K562 (cell line): ENCODE measurements at regions not wholly inside any gene's neighbourhood (a gene's known extent, or its start where the extent isn't known, plus 50 kb on each side); places are given as distances from the start of the nearest gene placed in this dataset.

Experiments
- ATAC-seq: fragments of 200-7000 bp; cut with Tn5 transposase; 3 replicates; pipeline ENCODE4 v1.9.1; 2020; ENCODE audit warnings: moderate library complexity
- BruUV-seq: library from RNA; stranded (reverse); fragments of 400-500 nt; replicated peaks from 2 replicates; lab custom pipeline; 2021; lab: Mats Ljungman, UMichigan
- CTCF ChIA-PET: fragments of 300-600 bp; formaldehyde crosslinking; extraction: SDS; loops from one replicate; lab custom pipeline; 2021; ENCODE audit warnings: low intra/inter-chr PET ratio; lab: Yijun Ruan, JAX
- POLR2A ChIA-PET: fragments of 300-600, 350-650 bp; sonication (Branson Sonifier 250); formaldehyde crosslinking; extraction: SDS; loops from one replicate; lab custom pipeline; 2021; ENCODE audit warnings: antibody characterized with exemption, inconsistent platforms; lab: Yijun Ruan, JAX
- DNase-seq, 4 experiments: peaks; one replicate each; pipeline versions ENCODE4 v3.0.0 to v3.0.0-alpha.2; 2011 to 2018; ENCODE audit warnings: low spot score in 3 of 4, mixed read lengths in 3 of 4; ENCODE audit errors: extremely low read depth in 1 of 4
- FAIRE-seq: peaks from 2 replicates; lab custom pipeline; 2011; peaks lifted over from hg19 to GRCh38; lab: Jason Lieb, UNC
- H2AFZ ChIP-seq: 2 replicates; pipeline ENCODE4 v1.6.0; 2011; ENCODE audit warnings: low read depth, low read length, control low read depth, inconsistent platforms
- H3K27ac ChIP-seq: fragments of 200-600 bp; 3 replicates; pipeline ENCODE4 v1.8.0; 2011; ENCODE audit warnings: low read depth, mild to moderate bottlenecking, control low read depth, inconsistent platforms, low read length, moderate library complexity, mixed read lengths; ENCODE audit errors: extremely low read depth
- H3K27me3 ChIP-seq, 2 experiments: fragments of 300-600 bp in 1 of 2; 2 replicates in 1 of 2; 3 replicates in 1 of 2; pipeline versions ENCODE4 v1.6.0 to v1.8.0; 2011; ENCODE audit warnings: inconsistent platforms in 2 of 2, low read length in 2 of 2, mild to moderate bottlenecking in 1 of 2, mixed read lengths in 1 of 2, moderate library complexity in 1 of 2; ENCODE audit not compliant: control insufficient read depth in 2 of 2, insufficient read depth in 2 of 2
- H3K36me3 ChIP-seq: fragments of 300-600 bp; 3 replicates; pipeline ENCODE4 v1.8.0; 2011; ENCODE audit warnings: mild to moderate bottlenecking, low read length, inconsistent platforms; ENCODE audit not compliant: control insufficient read depth, insufficient read depth
- H3K4me1 ChIP-seq, 2 experiments: fragments of 200-600 bp in 1 of 2; replicated peaks in 1 of 2; 2 replicates in 1 of 2; 3 replicates in 1 of 2; pipeline versions ENCODE4 v1.5.1 to v1.8.0; 2011; ENCODE audit warnings: inconsistent platforms in 2 of 2, low read length in 2 of 2, mild to moderate bottlenecking in 1 of 2, mixed read lengths in 1 of 2, moderate library complexity in 1 of 2; ENCODE audit not compliant: control insufficient read depth in 2 of 2, insufficient read depth in 2 of 2
- H3K4me2 ChIP-seq: 2 replicates; pipeline ENCODE4 v1.6.1; 2011; ENCODE audit warnings: low read length, control low read depth, inconsistent platforms, mixed read lengths; ENCODE audit not compliant: insufficient read depth
- H3K4me3 ChIP-seq: fragments of 200-600 bp; sonication (generic), shearing (Covaris generic); 2 replicates; pipeline ENCODE4 v1.5.1; 2016; ENCODE audit warnings: control low read depth, inconsistent platforms
- H3K79me2 ChIP-seq: fragments of 200-600 bp; 3 replicates; pipeline ENCODE4 v1.8.0; 2011; ENCODE audit warnings: low read length, inconsistent platforms; ENCODE audit not compliant: control insufficient read depth, insufficient read depth
- H3K9ac ChIP-seq, 2 experiments: 2 replicates each; pipeline versions ENCODE4 v1.6.0 to v1.6.1; 2011; ENCODE audit warnings: low read depth in 2 of 2, low read length in 2 of 2, control low read depth in 1 of 2, inconsistent platforms in 1 of 2, mild to moderate bottlenecking in 1 of 2, mixed read lengths in 1 of 2; ENCODE audit not compliant: insufficient read depth in 1 of 2
- H3K9me1 ChIP-seq: one replicate; pipeline ENCODE4 v1.6.0; 2011; ENCODE audit warnings: inconsistent platforms, mild to moderate bottlenecking, low read length, moderate library complexity; ENCODE audit not compliant: control insufficient read depth, insufficient read depth
- H3K9me3 ChIP-seq: replicated peaks from 2 replicates; pipeline ENCODE4 v1.5.1; 2011; ENCODE audit warnings: low read depth, low read length, inconsistent platforms; ENCODE audit not compliant: control insufficient read depth, insufficient read depth
- H4K20me1 ChIP-seq: replicated peaks from 2 replicates; pipeline ENCODE4 v1.6.1; 2011; ENCODE audit warnings: low read length, inconsistent platforms, mixed read lengths; ENCODE audit not compliant: control insufficient read depth, insufficient read depth
- CBFB ChIP-seq: sonication (generic); formaldehyde crosslinking; IDR thresholded peaks from 2 replicates; pipeline ENCODE4 v1.4.0; 2020; ENCODE audit warnings: mild to moderate bottlenecking, missing genetic modification reagents
- DACH1 ChIP-seq: fragments of 450-650 bp; IDR thresholded peaks from 2 replicates; pipeline ENCODE4 v1.6.1; 2018; ENCODE audit not compliant: partially characterized antibody
- EGR1 ChIP-seq: fragments of 450-650 bp; conservative IDR thresholded peaks from 2 replicates; pipeline ENCODE4 v1.6.1; 2017; ENCODE audit warnings: mild to moderate bottlenecking
- EZH2 ChIP-seq: IDR thresholded peaks from 2 replicates; pipeline ENCODE4 v1.6.1; 2012; ENCODE audit warnings: low read depth, mild to moderate bottlenecking, inconsistent platforms, low read length, borderline replicate concordance
- HDGF ChIP-seq: fragments of 450-650 bp; IDR thresholded peaks from 2 replicates; pipeline ENCODE4 v1.6.1; 2016
- HLTF ChIP-seq: fragments of 450-650 bp; IDR thresholded peaks from 2 replicates; pipeline ENCODE4 v1.6.1; 2016
- HNRNPH1 ChIP-seq: fragments of 200-400 bp; formaldehyde crosslinking; optimal IDR thresholded peaks from 2 replicates; pipeline ENCODE3; 2017; ENCODE audit warnings: low read depth, mild to moderate bottlenecking, low read length, moderate library complexity
- KLF16 ChIP-seq: IDR thresholded peaks from 2 replicates; pipeline ENCODE4 v1.6.1; 2016; ENCODE audit warnings: antibody characterized with exemption
- NFYB ChIP-seq: IDR thresholded peaks from 2 replicates; pipeline ENCODE4 v1.6.1; 2011; ENCODE audit warnings: mild to moderate bottlenecking, moderate library complexity; ENCODE audit not compliant: insufficient read length; ENCODE audit errors: extremely low read depth
- POU5F1 ChIP-seq: fragments of 150-350 bp; IDR thresholded peaks from 2 replicates; pipeline ENCODE4 v1.6.1; 2014; ENCODE audit warnings: borderline replicate concordance, low read length, low read depth, mild to moderate bottlenecking; ENCODE audit not compliant: partially characterized antibody
- SMAD4 ChIP-seq: fragments of 250-450 bp; sonication (Bioruptor Pico); conservative IDR thresholded peaks from 2 replicates; pipeline ENCODE4 v1.8.0; 2021; ENCODE audit warnings: inconsistent platforms, mild to moderate bottlenecking, moderate library complexity
- XRCC5 ChIP-seq: fragments of 200-400 bp; formaldehyde crosslinking; IDR thresholded peaks from 2 replicates; pipeline ENCODE4 v1.6.1; 2017; ENCODE audit warnings: low read depth, mild to moderate bottlenecking, low read length
- ZNF197 ChIP-seq: fragments of 200-800 bp; sonication (Bioruptor generic); IDR thresholded peaks from 2 replicates; pipeline ENCODE4 v1.6.1; 2016; ENCODE audit warnings: low read depth, missing genetic modification characterization, missing compliant biosample characterization
- ZNF445 ChIP-seq: fragments of 250-450 bp; sonication (Bioruptor Pico); IDR thresholded peaks from 2 replicates; pipeline ENCODE4 v1.4.0; 2020; ENCODE audit warnings: low read depth, mild to moderate bottlenecking, moderate library complexity
- WGBS: fragments of 100-300 bp; shearing (Covaris generic); methylation state at CpG from one replicate; pipeline ENCODE4 v1.1.6; 2016; ENCODE audit warnings: low coverage, mixed read lengths; ENCODE audit not compliant: insufficient coverage; ENCODE audit errors: missing lambda C conversion rate; 5-methylcytosine and 5-hydroxymethylcytosine counted together
- in situ Hi-C: fragments of 300-500 bp; cut with MboI; formaldehyde crosslinking; loops from 4 replicates; pipeline ENCODE4 v1.15.0; 2018; ENCODE audit warnings: inconsistent platforms, mixed read lengths
- intact Hi-C: fragments of 100-400 bp; cut with micrococcal nuclease; formaldehyde crosslinking; loops from 2 replicates; pipeline ENCODE4 v1.14.2; 2022
- TF ChIP-seq, protein P1 (sequence below): sonication (generic); formaldehyde crosslinking; IDR thresholded peaks from 2 replicates; pipeline ENCODE4 v1.8.1; 2022; ENCODE audit warnings: missing genetic modification reagents
- TF ChIP-seq, protein P2 (sequence below): fragments of 250-450 bp; sonication (Bioruptor Pico); IDR thresholded peaks from 2 replicates; pipeline ENCODE4 v1.5.0; 2021
- TF ChIP-seq, protein P3 (sequence below): sonication (generic); formaldehyde crosslinking; IDR thresholded peaks from 2 replicates; pipeline ENCODE4 v1.8.0; 2023; ENCODE audit warnings: mild to moderate bottlenecking, missing genetic modification reagents
- TF ChIP-seq, protein P4 (sequence below): fragments of 250-450 bp; sonication (Bioruptor Pico); IDR thresholded peaks from 2 replicates; pipeline ENCODE4 v1.5.0; 2020; ENCODE audit warnings: mild to moderate bottlenecking, borderline replicate concordance

DNA sequence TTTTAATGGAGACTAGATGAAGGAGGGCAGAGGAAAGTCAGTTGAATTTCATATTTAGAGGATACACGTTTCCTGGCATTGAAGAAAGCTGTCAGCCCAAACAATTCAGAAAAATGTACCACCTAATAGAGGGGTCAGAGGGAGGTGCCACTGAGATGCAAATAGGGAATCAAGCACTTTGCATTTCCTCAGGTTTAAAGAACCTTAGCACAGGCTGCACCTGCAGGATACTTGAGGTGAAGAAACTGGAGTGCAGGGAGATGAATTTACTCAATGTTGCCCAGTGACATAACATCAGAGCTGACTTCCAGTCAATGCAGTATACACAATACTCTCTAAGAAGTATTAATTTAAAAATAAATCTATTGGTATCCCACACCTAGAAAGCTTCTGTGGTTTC, 67.0 kb upstream of the MAST4 start (continued):
- TF ChIP-seq, protein P1, sequence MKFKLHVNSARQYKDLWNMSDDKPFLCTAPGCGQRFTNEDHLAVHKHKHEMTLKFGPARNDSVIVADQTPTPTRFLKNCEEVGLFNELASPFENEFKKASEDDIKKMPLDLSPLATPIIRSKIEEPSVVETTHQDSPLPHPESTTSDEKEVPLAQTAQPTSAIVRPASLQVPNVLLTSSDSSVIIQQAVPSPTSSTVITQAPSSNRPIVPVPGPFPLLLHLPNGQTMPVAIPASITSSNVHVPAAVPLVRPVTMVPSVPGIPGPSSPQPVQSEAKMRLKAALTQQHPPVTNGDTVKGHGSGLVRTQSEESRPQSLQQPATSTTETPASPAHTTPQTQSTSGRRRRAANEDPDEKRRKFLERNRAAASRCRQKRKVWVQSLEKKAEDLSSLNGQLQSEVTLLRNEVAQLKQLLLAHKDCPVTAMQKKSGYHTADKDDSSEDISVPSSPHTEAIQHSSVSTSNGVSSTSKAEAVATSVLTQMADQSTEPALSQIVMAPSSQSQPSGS (CRISPR knock-in tag): no peak
- TF ChIP-seq, protein P2, sequence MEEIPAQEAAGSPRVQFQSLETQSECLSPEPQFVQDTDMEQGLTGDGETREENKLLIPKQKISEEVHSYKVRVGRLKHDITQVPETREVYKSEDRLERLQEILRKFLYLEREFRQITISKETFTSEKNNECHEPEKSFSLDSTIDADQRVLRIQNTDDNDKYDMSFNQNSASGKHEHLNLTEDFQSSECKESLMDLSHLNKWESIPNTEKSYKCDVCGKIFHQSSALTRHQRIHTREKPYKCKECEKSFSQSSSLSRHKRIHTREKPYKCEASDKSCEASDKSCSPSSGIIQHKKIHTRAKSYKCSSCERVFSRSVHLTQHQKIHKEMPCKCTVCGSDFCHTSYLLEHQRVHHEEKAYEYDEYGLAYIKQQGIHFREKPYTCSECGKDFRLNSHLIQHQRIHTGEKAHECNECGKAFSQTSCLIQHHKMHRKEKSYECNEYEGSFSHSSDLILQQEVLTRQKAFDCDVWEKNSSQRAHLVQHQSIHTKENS (CRISPR knock-in tag): no peak
- TF ChIP-seq XRCC5: no peak

DNA sequence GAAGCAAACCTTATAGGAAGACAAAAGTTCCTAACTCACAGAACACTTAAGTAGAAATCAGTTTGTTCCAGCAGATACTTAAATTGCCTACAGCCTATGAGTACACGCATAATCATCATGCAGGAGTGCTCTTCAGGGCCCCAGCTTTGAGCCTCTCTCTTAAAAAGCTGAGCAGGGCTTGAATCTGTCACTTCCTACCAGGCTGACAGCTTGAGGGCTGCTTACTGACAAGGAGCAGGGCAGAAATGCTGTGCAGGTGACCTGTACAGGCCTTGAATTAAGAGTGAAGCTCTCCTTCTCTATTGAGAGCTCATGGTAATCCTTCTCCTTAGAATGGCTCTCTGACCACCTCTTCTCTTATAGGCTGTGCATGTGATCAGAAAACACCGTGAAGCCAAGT, 66.5 kb upstream of the MAST4 start:
- no peak overlapping the region for H3K9ac ChIP-seq
- H3K4me3 ChIP-seq: no peak overlapping the region
- ATAC-seq (no peak), FAIRE-seq (no peak), DNase-seq (no peak)
- intact Hi-C loops (no loop called here), in situ Hi-C loops (no loop called here)
- 0% methylated on average over 2 of the region's 2 CpGs for WGBS
- ChIA-PET POLR2A (no interaction called here), CTCF (no interaction called here)
- no peak overlapping the region for H3K27ac ChIP-seq
- no peaks in the 10 kb centered on the region for H3K27me3 ChIP-seq
- no peaks in the 10 kb centered on the region for H3K9me1 ChIP-seq
- no peaks in the 10 kb centered on the region for H3K79me2 ChIP-seq
- H3K4me1 ChIP-seq: no peaks in the 10 kb centered on the region
- no TSS peak for BruUV-seq
- H3K9me3 ChIP-seq: no peaks in the 10 kb centered on the region
- no peaks in the 10 kb centered on the region for H4K20me1 ChIP-seq
- no peaks in the 10 kb centered on the region for H3K36me3 ChIP-seq
- no peak overlapping the region for H3K4me2 ChIP-seq
- H2AFZ ChIP-seq: no peak overlapping the region
- TF ChIP-seq CBFB (CRISPR knock-in tag): no peak
- no peak for TF ChIP-seq DACH1
- TF ChIP-seq ZNF197 (CRISPR knock-in tag): no peak
- no peak for TF ChIP-seq NFYB
- TF ChIP-seq EZH2: no peak
- TF ChIP-seq, protein P3, sequence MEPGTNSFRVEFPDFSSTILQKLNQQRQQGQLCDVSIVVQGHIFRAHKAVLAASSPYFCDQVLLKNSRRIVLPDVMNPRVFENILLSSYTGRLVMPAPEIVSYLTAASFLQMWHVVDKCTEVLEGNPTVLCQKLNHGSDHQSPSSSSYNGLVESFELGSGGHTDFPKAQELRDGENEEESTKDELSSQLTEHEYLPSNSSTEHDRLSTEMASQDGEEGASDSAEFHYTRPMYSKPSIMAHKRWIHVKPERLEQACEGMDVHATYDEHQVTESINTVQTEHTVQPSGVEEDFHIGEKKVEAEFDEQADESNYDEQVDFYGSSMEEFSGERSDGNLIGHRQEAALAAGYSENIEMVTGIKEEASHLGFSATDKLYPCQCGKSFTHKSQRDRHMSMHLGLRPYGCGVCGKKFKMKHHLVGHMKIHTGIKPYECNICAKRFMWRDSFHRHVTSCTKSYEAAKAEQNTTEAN: no peak
- TF ChIP-seq HLTF: no peak
- no peak for TF ChIP-seq KLF16
- no peak for TF ChIP-seq POU5F1
- TF ChIP-seq, protein P4, sequence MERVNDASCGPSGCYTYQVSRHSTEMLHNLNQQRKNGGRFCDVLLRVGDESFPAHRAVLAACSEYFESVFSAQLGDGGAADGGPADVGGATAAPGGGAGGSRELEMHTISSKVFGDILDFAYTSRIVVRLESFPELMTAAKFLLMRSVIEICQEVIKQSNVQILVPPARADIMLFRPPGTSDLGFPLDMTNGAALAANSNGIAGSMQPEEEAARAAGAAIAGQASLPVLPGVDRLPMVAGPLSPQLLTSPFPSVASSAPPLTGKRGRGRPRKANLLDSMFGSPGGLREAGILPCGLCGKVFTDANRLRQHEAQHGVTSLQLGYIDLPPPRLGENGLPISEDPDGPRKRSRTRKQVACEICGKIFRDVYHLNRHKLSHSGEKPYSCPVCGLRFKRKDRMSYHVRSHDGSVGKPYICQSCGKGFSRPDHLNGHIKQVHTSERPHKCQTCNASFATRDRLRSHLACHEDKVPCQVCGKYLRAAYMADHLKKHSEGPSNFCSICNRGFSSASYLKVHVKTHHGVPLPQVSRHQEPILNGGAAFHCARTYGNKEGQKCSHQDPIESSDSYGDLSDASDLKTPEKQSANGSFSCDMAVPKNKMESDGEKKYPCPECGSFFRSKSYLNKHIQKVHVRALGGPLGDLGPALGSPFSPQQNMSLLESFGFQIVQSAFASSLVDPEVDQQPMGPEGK (CRISPR knock-in tag): no peak
- TF ChIP-seq ZNF445 (CRISPR knock-in tag): no peak
- no peak for TF ChIP-seq SMAD4 (CRISPR knock-in tag)
- TF ChIP-seq EGR1: no peak
- TF ChIP-seq HNRNPH1: no peak
- TF ChIP-seq HDGF: no peak
